NCI-H1417 (cell line): ENCODE measurements at regions not wholly inside any gene's neighbourhood (a gene's known extent, or its start where the extent isn't known, plus 50 kb on each side); places are given as distances from the start of the nearest gene placed in this dataset.

Experiments
- DNase-seq, 3 experiments: peaks; one replicate each; lab custom pipeline; 2025; lab: John Stamatoyannopoulos, UW

DNA sequence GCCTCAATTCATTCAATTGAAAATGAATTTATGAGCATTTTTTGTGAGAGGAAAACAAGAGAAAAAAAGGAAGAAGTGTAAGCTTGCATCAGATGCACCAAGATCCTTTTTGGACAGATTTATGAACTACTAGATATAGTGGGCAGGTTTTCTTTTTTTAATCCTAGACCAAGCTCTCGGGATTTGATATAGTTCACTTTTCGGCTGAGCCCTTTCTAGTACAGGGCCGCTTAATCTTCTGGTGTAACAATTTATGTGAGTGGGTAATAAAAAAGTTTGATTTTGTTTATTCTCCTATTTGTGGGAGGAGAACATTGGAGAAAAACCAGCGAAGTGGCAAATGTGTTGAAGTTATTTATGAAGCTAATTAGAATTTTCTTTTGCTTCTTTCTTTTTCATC lies 538.0 kb downstream of the UTRN start:
- no peak for DNase-seq

DNA sequence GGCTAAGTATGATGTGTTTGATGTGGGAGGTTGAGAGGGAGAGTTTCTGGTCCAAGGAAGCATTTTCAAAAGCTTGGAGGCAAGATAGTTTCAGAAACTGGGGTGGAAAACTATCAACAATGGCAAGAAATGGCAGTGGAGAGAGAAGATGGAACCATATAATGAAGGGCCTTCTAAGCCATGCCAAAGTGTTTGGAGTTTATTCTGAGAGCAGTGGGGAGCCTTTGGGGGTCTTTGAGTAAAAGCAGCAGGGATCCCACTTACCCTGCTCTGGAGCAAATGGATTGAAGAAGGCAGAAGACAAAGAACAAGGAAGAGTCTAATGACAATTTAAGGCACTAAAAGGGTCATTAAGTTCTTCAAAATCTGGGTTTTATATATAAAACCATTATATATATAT lies 538.9 kb downstream of the UTRN start:
- DNase-seq: peak in 1 of 3 experiments; percentile 47

DNA sequence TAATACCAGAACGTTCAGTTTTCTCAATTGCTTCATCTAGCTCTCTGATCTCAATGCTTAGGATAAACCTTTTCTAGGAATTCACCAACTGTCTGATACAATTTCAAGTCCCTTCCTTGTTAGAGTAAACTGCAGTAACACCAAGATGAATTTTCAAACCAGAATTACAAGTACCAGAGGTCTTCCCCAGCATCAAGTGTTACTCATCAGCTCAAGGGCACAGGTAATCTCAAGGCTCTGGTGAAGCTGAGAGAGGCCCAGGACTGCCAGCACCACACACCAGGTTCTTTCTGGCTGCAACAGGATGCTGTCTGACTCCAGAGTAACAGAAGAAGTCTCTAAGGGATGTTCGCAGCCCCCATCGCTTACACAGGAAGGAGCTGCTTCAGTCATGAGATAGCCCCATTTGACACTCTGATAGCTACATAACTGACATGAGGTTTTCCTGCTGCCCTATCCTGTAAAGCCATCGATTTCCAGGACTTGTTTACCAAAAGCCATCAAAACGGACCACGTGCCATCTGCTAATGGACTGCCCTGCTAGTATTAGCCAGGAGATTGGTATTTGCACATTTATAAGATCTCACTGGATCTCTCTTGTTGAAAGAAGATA lies 549.4 kb downstream of the UTRN start:
- DNase-seq: no peak

DNA sequence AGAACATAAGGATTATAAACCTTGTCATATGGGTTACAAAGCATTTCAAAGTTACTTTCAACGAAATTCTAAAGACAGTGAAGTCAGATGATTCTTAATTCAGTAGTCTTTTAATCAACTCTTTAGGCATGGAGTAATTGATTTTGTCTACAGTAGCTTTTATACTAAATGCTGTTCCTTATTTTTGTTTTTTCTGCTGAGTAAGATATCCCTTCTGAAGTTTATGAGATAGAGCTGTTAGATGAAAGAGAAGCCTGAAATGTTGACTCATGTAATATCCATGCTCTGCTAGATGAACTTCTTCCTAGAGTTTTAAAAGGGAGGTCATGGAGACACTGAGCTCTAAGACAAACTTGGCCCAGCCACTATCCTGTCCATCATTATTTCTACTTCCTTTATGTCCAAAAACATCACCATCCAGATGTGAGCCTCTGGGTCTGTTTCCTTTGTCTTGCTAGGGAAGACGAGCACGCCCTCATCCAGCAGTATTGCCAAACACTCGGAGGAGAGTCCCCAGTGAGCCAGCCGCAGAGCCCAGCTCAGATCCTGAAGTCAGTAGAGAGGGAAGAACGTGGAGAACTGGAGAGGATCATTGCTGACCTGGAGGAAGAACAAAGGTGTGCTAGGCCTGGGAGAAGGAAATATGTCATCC lies 550.3 kb downstream of the UTRN start:
- DNase-seq: no peak

DNA sequence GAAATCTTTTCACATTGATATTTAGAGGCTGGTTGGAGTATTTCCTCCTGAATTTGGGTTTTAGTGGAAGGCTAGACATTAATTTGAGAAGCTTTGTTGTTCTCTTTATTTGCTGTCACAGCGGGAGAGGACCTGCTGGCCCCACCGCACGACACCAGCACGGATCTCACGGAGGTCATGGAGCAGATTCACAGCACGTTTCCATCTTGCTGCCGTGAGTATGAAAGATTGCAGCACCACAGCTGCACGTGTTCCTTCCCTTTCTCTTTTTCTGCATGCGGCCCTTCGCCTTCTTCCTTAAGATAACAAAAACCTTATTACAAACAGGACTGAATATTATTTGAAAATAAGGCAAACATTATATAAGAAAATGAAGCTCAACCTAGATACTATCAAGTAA lies 555.5 kb downstream of the UTRN start:
- DNase-seq: peak in 2 of 3 experiments; percentile 84 to 96

DNA sequence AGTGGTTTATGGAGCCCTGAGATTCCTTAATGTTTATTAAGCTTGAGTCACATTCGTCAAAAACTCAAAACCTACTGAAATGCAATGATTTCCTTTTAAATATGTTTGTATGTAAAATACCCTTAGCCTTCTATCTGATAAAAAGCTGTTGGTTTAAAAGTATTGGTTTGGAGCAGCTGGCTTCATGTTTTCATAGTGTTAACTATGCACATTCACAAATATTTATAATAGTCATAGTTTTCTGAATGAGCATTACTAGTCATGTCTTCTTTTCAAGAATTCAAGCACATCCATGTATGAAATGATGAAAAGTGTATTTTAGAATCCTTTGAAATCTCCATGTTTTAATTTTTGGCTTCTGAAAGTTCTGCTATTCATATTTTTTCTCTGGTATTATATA lies 558.6 kb downstream of the UTRN start:
- DNase-seq: no peak

DNA sequence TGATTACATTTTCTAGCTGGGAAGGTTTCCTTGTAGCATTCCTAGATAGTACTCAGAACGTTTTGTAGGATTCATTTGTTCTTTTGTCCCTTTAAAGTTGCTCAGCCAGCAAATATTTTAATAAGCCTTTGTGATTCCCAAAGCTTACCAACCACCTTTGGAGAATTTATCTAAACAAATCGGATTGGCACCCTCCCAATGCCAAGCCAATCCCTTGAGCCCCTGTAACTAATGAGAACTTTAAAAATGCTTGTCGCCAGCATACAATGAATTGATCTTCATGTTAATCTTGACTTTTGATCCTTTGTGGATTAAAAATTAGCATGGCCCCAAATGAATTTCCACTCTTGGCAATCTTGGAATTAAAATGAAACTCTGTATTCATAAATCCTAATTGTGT lies 559.5 kb downstream of the UTRN start:
- no peak for DNase-seq

DNA sequence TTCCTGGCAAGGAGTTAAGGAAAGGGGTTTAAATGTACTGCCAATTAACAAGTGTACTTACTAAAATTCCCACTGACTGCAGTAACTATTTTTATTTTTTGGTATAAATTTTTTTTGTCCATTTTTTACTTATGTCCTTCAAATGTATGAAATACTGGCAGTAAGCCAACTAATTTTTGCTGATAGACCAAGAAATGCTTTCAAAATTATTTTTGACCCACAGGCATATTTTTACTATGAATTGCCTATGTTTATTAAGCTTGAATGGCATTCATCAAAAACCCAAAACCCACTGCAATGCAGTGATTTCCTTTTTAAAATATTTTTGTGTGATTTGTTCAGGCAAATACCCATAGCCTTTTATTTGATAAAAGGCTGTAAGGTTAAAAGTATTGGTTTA lies 560.1 kb downstream of the UTRN start:
- no peak for DNase-seq

DNA sequence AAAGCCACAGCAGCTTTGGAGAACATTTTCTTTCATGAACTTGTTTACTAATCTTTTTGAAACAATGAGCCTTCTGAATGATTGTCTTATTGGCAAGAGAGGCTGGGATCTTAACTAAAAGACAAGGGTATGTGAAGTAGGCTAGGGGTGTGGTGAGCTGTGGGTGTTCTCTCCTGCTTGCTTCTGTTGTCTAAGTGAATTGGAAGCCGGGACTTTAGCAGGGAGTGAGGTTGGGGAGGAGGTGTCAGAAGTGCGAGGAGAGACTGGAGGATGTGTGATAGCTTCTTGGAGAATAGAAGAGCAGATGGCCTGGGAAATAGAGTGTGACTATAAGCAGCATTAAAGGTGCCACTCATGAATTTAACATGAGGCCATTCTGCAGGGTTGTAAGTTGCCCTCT lies 562.8 kb downstream of the UTRN start:
- no peak for DNase-seq

DNA sequence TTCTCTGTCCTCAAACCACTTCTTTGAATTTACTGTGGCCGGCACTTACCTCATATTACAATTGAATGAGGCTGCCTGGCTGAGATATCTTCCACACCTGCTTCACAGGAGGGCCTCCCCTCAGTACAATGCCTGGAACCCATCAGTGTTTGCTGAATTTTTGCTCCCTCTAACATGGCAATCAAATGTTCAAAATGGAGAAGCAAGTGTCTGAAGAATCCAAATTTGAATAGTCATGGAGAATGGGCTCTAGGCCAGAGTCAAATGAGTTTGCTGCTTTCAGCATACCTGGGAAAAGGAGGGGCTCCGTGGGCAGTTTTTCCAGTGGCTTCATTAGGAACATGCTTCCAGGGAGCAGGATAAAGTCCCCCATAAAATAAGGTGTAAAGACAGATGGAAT lies 564.8 kb downstream of the UTRN start:
- DNase-seq: no peak

DNA sequence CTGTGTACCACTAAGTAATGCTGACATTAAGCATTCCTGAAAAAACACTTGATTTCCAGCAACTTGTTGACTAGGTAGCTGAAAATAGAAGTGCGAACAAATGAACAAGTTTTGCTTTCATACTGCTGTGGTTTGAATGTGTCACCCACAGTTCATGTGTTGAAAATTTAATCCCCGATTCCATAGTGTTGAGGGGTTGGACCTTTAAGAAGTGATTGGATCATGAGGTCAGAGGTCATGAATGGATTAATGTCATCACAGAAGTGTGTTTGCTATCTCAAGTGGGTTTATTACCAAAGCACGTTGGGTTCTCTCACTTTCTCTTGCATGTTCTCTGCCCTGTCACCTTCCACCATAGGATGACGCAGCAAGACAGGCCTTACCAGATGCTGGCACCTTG lies 568.5 kb downstream of the UTRN start:
- DNase-seq: no peak

DNA sequence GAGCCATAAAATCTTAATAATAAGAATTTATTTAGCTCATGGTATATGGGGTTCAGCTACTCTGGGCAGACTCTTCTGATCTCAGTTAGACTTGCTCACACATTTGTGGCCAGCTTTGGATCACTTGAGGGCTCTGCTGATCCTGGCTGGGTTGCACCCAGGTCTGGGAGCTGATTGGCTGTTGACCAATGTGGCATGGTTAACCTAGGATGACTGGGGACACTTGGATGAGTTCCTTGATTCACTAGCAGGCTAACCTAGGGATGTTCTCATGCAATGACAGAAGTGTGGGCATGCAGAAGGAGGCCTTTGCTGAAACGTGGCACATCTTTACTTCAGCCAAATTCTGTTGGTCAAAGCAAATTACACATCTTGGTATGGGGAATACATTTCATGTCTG lies 569.5 kb downstream of the UTRN start:
- no peak for DNase-seq

DNA sequence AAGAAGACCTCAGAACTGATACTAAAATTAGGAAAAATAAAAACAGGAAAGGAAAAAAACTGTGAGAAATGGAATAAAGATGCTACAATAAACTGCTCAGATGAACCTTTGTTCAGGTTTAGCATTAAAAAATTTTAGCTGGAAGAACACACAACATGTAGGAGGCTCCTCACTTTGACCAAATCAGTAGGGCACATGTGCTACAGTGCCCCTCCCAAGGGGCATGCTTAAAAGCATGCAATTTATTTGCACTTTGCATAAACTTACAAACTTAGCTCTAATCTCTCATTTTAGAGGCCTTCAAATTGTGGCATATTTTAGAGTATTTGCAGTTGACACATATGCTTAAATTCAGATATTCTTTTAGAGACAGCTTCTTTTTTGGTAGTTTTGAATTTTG lies 570.2 kb downstream of the UTRN start:
- no peak for DNase-seq

DNA sequence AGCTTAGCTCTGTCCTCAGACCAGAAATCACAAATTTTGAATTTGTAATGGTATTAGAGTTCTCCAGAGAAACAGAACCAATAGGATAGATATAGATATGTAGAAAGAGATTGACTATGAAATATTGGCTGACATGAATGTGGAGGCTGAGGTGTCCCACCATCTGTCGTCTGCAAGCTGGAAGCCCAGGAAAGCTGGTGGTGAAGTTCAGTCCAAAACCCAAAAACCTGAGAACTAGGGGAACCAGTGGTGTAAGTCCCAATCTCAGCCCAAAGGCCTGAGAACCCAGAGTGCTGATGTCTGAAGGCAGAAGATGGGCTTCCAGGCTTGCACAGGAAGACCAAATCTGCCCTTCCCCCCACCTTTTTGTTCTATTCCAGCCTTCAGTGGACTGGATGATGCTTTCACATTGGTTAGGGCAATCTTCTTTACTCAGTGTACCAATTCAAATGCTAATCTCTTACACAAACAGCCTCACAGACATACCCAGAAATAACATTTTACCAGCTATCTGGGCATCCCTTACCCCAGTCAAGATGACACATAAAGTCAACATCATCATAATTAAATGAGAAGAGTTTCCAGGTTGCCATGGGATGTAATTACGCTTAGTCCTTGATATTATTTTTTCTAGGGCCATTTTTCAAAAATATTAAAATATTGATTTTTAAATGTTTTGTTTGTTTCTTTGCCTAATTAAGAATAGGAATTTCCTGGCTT lies 570.8 kb downstream of the UTRN start:
- peak in 1 of 3 experiments; percentile 20 for DNase-seq

DNA sequence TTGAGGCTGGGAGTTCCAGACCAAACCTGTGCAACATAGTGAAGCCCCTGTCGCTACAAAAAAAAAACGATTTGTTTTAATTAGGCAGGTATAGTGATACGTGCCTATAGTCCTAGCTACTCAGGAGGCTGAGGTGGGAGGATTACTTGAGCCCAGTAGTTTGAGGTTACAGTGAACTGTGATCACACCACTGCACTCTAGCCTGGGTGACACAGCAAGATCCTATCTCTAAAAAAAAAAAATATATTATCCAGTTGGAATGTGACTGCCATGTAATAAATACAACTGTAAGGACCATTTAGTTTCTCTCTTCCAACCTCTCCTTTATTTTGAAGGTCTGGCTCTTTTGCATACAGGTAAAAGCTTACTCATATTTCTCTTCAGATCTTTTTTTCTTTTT lies 571.5 kb downstream of the UTRN start:
- no peak for DNase-seq

DNA sequence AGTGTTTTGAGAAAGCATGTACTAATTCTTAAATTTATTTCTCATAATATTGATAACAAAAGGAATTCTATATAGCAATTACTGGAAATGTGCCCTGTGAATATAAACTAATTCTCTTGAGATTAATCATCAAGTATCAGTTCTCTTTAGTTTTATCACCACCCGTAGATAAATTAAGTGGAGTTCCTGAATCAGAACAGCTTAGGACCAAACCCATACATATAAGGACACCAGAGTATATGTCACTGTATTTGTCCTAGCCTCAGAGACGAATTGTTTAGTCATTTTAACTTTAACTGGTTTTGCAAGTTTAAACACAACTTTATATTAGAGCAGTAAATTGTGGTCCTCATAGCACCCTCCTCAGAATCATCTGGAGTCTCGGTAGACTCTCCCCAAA lies 572.0 kb downstream of the UTRN start:
- no peak for DNase-seq

DNA sequence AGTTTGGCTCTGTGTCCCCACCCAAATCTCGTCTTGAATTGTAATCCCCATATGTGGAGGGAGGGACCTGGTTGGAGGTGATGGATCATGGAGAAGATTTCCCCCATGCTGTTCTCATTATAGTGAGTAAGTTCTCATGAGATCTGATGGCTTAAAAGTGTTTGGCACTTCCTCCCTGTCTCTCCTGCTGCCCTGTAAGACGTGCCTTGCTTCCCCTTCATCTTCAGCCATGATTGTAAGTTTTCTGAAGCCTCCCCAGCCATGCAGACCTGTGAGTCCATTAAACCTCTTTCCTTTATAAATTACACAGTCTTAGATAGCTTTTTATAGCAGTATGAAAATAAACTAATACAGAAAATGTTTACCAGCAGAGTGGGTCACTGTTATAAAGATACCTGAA lies 577.6 kb downstream of the UTRN start:
- no peak for DNase-seq

DNA sequence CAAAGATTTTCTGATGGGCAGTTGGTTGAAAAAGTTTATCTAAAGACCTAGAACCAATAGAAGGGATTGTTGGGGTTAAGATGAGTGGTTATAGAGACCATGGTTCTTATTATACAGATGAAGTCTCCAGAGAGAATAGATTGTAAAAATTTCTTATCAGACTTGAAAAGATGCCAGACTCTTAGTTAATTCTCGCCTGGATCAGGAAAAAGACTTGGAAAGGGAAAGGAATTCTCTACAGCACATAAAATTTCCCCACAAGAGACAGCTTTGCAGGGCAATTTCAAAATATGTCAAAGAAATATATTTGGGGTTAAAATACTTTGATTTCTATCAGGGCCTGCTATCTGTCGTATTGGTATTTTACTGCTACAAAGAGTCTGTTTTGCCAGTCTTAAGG lies 582.6 kb downstream of the UTRN start:
- no peak for DNase-seq

DNA sequence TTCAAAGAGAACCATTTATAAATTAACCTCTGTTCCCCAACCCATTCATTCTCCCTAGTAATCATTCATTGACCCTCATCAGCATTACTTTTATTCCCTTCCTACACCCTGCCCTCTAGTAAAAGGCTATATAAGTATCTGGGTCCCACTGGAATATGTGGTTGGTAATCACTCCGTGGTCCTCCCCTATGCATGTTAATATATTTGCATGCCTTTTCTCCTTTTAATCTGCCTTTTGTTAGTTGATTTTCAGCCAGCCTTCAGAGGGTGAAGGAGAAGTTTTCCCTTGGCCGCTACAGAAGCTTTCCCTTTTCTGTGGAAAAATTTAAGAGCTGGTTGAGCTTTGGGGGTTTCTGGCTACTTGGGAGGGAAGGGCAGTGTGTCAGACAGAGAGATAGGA lies 585.6 kb downstream of the UTRN start:
- DNase-seq: no peak

DNA sequence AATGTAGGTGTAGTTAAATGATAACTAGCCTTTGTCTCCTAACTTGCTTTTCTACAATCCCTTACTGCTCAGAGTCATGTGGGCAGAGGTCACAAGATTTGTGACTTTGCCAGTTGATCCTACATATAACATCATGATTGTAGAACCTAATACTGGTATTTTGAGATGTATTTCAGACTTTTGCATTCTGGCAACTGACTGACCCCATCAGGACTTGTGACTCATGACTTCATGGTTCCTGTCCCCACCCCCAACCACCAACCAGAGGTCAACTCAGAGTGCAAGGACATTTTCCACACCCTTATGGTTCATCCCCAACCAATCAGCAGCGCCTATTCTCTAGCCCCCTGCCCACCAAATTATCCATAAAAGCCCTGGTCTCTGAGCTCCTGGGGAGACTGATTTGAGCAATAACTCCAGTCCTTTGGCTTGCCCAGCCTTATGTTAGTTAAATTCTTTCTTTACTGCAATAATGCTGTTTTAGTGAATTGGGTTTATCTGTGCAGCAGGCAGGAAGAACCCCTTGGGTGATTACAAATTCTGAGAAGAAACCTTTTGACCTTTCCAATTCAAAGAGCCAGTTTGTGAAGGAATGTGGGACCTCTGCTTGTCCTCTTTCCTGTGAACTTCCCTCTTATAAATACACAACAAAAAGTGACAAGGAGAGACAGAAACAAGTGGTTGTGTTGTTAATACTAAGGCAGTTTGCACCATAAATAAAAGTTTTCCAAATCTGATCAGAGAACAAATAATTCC lies 588.7 kb downstream of the UTRN start:
- DNase-seq: no peak

DNA sequence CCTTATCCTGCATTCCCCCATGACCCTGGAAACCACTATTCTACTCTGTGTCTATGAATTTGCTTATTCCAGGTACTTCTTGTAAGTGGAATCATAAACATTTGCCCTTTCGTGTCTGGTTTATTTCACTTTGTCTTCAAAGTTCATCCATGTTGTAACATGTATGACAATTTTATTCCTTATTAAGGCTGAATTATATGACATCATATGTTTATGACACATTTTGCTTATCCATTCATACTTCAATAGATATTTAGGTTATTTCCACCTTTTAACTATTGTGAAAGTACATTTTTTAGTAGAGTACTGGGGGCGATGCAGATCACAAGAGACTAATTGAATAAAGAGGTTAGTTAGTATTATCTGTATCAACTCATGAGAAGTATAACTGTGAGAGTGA lies 591.6 kb downstream of the UTRN start:
- no peak for DNase-seq

DNA sequence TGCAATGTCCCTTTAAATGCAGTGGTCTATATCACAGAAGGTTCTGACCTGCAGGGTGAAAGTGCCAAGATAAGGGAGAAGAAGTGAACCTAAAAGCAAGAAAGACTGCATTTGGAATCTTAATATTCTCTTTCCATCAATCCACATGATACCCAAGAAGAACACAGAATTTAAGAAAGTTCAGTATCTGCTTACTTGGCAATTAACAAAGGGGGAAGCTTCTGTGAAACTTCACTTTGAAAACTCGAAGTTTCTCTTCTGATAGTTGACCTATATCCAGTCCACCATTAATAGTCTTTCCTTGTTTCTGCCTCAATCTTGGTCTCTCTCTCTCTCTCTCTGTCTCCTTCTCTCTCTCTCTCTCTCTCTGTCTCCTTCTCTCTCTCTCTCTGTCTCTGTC lies 592.0 kb downstream of the UTRN start:
- DNase-seq: no peak

DNA sequence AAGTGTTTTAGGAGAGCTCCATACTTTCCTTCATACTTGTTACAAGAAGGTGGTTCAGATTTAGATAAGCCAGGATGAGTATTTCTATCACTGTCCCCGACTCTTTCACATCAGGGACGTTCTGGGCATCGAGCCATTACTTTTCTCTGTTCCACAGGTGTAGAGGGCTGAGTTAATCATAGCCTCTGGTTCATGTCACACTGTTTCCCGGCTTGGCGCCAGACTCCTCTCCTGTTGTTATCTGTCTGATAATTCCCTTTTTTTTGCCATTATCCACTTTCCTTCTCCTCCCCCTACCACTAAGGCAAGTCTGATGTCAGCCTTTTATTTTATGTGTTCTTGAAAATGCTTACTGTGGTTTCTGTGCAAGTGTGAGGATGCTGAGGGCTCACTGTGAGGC lies 593.4 kb downstream of the UTRN start:
- DNase-seq: peak in 2 of 3 experiments; percentile 24 to 53
